T-helper 22 cell (primary cell): ENCODE measurements at regions not wholly inside any gene's neighbourhood (a gene's known extent, or its start where the extent isn't known, plus 50 kb on each side); places are given as distances from the start of the nearest gene placed in this dataset.

ENCODE experiments used
- DNase-seq: peaks from one replicate; pipeline ENCODE4 v3.0.0-alpha.2; 2020; ENCODE audit warnings: low read depth

- DNase-seq: no peak
These were observed 349.3 kb downstream of the PTPRU start for GRCh38 chr1:29585656-29586055.

- DNase-seq: no peak
These were observed 348.9 kb downstream of the PTPRU start for GRCh38 chr1:29585201-29585600.

- no peak for DNase-seq
These were observed 348.5 kb downstream of the PTPRU start for GRCh38 chr1:29584776-29585175.

- DNase-seq: no peak
These were observed 348.0 kb downstream of the PTPRU start for GRCh38 chr1:29584362-29584761.

GRCh38 chr1:29583727-29584126 lies 347.4 kb downstream of the PTPRU start:
- DNase-seq: no peak

- DNase-seq: no peak
These were observed 344.9 kb downstream of the PTPRU start for GRCh38 chr1:29581256-29581655.

GRCh38 chr1:29579821-29580425 lies 343.6 kb downstream of the PTPRU start:
- no peak for DNase-seq

GRCh38 chr1:29577512-29577911 lies 341.2 kb downstream of the PTPRU start:
- DNase-seq: no peak

GRCh38 chr1:29576510-29576909 lies 340.2 kb downstream of the PTPRU start:
- DNase-seq: no peak

GRCh38 chr1:29575826-29576225 lies 339.5 kb downstream of the PTPRU start:
- no peak for DNase-seq

GRCh38 chr1:29575277-29575676 lies 339.0 kb downstream of the PTPRU start:
- DNase-seq: no peak

- DNase-seq: no peak
These were observed 338.5 kb downstream of the PTPRU start for GRCh38 chr1:29574871-29575270.

- DNase-seq: no peak
These were observed 333.8 kb downstream of the PTPRU start for GRCh38 chr1:29569971-29570634.

GRCh38 chr1:29567257-29567656 lies 330.9 kb downstream of the PTPRU start:
- no peak for DNase-seq

- no peak for DNase-seq
These were observed 329.2 kb downstream of the PTPRU start for GRCh38 chr1:29565490-29565889.

- DNase-seq: no peak
These were observed 327.2 kb downstream of the PTPRU start for GRCh38 chr1:29563571-29563970.

- DNase-seq: no peak
These were observed 326.8 kb downstream of the PTPRU start for GRCh38 chr1:29563092-29563491.

- no peak for DNase-seq
These were observed 322.7 kb downstream of the PTPRU start for GRCh38 chr1:29559056-29559455.

GRCh38 chr1:29557701-29558600 lies 321.6 kb downstream of the PTPRU start:
- DNase-seq: no peak

- no peak for DNase-seq
These were observed 320.7 kb downstream of the PTPRU start for GRCh38 chr1:29557066-29557465.

GRCh38 chr1:29556657-29557056 lies 320.3 kb downstream of the PTPRU start:
- DNase-seq: no peak

- DNase-seq: no peak
These were observed 318.8 kb downstream of the PTPRU start for GRCh38 chr1:29555043-29555620.
